ENCODE measurements at regions not wholly inside any gene's neighbourhood (a gene's known extent, or its start where the extent isn't known, plus 50 kb on each side); places are given as distances from the start of the nearest gene placed in this dataset.

GRCh38 chr4:38560340-38560739 is 103.7 kb upstream of the KLF3 start:
- DNase-seq (ENCODE audit: low read depth, low spot score): no peak

- no peak for DNase-seq (ENCODE audit: low read depth, low spot score)
Measured at GRCh38 chr4:38560768-38561558, 103.0 kb upstream of the KLF3 start.

GRCh38 chr4:38562751-38563198 is 101.2 kb upstream of the KLF3 start:
- no peak for DNase-seq (ENCODE audit: low read depth, low spot score)

- no peak for DNase-seq (ENCODE audit: low read depth, low spot score)
Measured at GRCh38 chr4:38563707-38564495, 100.1 kb upstream of the KLF3 start.

- no peak for DNase-seq (ENCODE audit: low read depth, low spot score)
Measured at GRCh38 chr4:38565271-38566199, 98.5 kb upstream of the KLF3 start.

GRCh38 chr4:38566806-38567398 is 97.1 kb upstream of the KLF3 start:
- DNase-seq (ENCODE audit: low read depth, low spot score): no peak

- no peak for DNase-seq (ENCODE audit: low read depth, low spot score)
Measured at GRCh38 chr4:38567457-38567856, 96.5 kb upstream of the KLF3 start.

GRCh38 chr4:38568768-38569167 is 95.2 kb upstream of the KLF3 start:
- no peak for DNase-seq (ENCODE audit: low read depth, low spot score)

GRCh38 chr4:38570647-38571276 is 93.2 kb upstream of the KLF3 start:
- no peak for DNase-seq (ENCODE audit: low read depth, low spot score)

- DNase-seq (ENCODE audit: low read depth, low spot score): no peak
Measured at GRCh38 chr4:38572793-38573192, 91.2 kb upstream of the KLF3 start.

- no peak for DNase-seq (ENCODE audit: low read depth, low spot score)
Measured at GRCh38 chr4:38574559-38575333, 89.3 kb upstream of the KLF3 start.

- no peak for DNase-seq (ENCODE audit: low read depth, low spot score)
Measured at GRCh38 chr4:38576767-38577166, 87.2 kb upstream of the KLF3 start.

- no peak for DNase-seq (ENCODE audit: low read depth, low spot score)
Measured at GRCh38 chr4:38577462-38577861, 86.5 kb upstream of the KLF3 start.

GRCh38 chr4:38581426-38582106 is 82.4 kb upstream of the KLF3 start:
- DNase-seq (ENCODE audit: low read depth, low spot score): no peak

- DNase-seq (ENCODE audit: low read depth, low spot score): no peak
Measured at GRCh38 chr4:38582445-38582844, 81.6 kb upstream of the KLF3 start.

- no peak for DNase-seq (ENCODE audit: low read depth, low spot score)
Measured at GRCh38 chr4:38582889-38583470, 81.0 kb upstream of the KLF3 start.

GRCh38 chr4:38585871-38586270 is 78.1 kb upstream of the KLF3 start:
- DNase-seq (ENCODE audit: low read depth, low spot score): no peak

GRCh38 chr4:38587106-38587505 is 76.9 kb upstream of the KLF3 start:
- DNase-seq (ENCODE audit: low read depth, low spot score): no peak

GRCh38 chr4:38590046-38590445 is 74.0 kb upstream of the KLF3 start:
- DNase-seq (ENCODE audit: low read depth, low spot score): no peak
